SK-N-SH treated with all-trans-retinoic acid at 6 μM for 48 hours (cell line): ENCODE measurements at regions not wholly inside any gene's neighbourhood (a gene's known extent, or its start where the extent isn't known, plus 50 kb on each side); places are given as distances from the start of the nearest gene placed in this dataset.

ENCODE experiments used
- ARNTL ChIP-seq: fragments of 450-650 bp; formaldehyde crosslinking; IDR thresholded peaks from 2 replicates; pipeline ENCODE4 v1.5.0; 2020; ENCODE audit warnings: low read depth, mild to moderate bottlenecking, moderate library complexity, borderline replicate concordance
- BACH2 ChIP-seq: fragments of 250-450 bp; sonication (Bioruptor Pico); IDR thresholded peaks from 2 replicates; pipeline ENCODE4 v1.9.0; 2021; ENCODE audit warnings: mild to moderate bottlenecking, borderline replicate concordance
- ESRRG ChIP-seq: fragments of 250-450 bp; sonication (Bioruptor Pico); IDR thresholded peaks from 2 replicates; pipeline ENCODE4 v1.6.1; 2021; ENCODE audit warnings: mild to moderate bottlenecking
- GLIS3 ChIP-seq: fragments of 250-450 bp; sonication (Bioruptor Pico); IDR thresholded peaks from 2 replicates; pipeline ENCODE4 v1.5.0; 2020; ENCODE audit warnings: mild to moderate bottlenecking, moderate library complexity
- ISL1 ChIP-seq: fragments of 250-450 bp; sonication (Bioruptor Pico); IDR thresholded peaks from 2 replicates; pipeline ENCODE4 v2.1.2; 2022; ENCODE audit warnings: mild to moderate bottlenecking, moderate library complexity
- TCF4 ChIP-seq: fragments of 250-450 bp; sonication (Bioruptor Pico); IDR thresholded peaks from 2 replicates; pipeline ENCODE4 v1.8.0; 2021; ENCODE audit warnings: mild to moderate bottlenecking, moderate library complexity, borderline replicate concordance
- ZFP30 ChIP-seq: fragments of 450-650 bp; formaldehyde crosslinking; IDR thresholded peaks from 2 replicates; pipeline ENCODE4 v1.5.0; 2022; ENCODE audit warnings: mild to moderate bottlenecking, moderate library complexity
- TF ChIP-seq, protein P1 (sequence below): fragments of 250-450 bp; sonication (Bioruptor Pico); IDR thresholded peaks from 2 replicates; pipeline ENCODE4 v1.5.0; 2020; ENCODE audit warnings: mild to moderate bottlenecking, moderate library complexity
- TF ChIP-seq, protein P2 (sequence below): fragments of 250-450 bp; sonication (Bioruptor Pico); IDR thresholded peaks from 2 replicates; pipeline ENCODE4 v1.8.0; 2020; ENCODE audit warnings: mild to moderate bottlenecking, moderate library complexity, borderline replicate concordance

DNA sequence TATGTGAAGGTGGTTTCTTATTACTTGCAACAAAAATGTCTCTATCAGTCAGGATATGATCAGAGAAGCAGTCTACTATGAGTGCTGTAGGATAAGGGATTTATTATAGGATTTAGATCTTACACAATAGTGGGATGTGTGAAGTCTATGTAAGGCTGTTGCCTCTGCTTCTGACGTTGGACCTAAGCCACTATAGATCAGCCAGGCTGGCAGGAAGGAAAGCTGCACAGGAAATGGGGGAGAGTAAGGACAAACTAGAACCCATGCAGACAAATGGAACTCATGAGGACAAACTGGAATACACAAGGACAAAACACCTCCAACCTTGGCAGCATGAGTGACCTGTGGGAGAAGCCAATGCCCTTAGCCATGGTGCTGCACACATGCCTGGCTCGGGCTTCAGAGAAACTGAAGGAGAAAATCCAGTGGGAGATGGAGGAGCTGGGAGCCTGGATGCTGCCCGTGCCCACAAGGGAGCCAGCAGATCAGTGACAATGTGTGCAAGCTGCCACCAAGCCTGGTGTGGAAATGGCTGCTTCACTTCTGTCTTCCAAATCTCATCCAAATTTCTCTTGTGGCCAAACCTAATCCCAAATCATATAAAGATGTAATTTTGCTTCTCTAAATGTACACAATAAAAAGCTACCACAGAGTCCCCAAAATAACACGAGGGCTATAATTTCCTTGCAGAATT is 147.0 kb upstream of the PCGF5 start:
- no peak for TF ChIP-seq ARNTL (CRISPR knock-in tag)
- no peak for TF ChIP-seq TCF4 (CRISPR knock-in tag)
- no peak for TF ChIP-seq ZFP30
- TF ChIP-seq BACH2 (CRISPR knock-in tag), result no peak
- TF ChIP-seq ISL1 (CRISPR knock-in tag), result no peak
- TF ChIP-seq, protein P1, sequence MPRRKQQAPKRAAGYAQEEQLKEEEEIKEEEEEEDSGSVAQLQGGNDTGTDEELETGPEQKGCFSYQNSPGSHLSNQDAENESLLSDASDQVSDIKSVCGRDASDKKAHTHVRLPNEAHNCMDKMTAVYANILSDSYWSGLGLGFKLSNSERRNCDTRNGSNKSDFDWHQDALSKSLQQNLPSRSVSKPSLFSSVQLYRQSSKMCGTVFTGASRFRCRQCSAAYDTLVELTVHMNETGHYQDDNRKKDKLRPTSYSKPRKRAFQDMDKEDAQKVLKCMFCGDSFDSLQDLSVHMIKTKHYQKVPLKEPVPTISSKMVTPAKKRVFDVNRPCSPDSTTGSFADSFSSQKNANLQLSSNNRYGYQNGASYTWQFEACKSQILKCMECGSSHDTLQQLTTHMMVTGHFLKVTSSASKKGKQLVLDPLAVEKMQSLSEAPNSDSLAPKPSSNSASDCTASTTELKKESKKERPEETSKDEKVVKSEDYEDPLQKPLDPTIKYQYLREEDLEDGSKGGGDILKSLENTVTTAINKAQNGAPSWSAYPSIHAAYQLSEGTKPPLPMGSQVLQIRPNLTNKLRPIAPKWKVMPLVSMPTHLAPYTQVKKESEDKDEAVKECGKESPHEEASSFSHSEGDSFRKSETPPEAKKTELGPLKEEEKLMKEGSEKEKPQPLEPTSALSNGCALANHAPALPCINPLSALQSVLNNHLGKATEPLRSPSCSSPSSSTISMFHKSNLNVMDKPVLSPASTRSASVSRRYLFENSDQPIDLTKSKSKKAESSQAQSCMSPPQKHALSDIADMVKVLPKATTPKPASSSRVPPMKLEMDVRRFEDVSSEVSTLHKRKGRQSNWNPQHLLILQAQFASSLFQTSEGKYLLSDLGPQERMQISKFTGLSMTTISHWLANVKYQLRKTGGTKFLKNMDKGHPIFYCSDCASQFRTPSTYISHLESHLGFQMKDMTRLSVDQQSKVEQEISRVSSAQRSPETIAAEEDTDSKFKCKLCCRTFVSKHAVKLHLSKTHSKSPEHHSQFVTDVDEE (CRISPR knock-in tag), result no peak
- no peak for TF ChIP-seq GLIS3 (CRISPR knock-in tag)
- TF ChIP-seq, protein P2, sequence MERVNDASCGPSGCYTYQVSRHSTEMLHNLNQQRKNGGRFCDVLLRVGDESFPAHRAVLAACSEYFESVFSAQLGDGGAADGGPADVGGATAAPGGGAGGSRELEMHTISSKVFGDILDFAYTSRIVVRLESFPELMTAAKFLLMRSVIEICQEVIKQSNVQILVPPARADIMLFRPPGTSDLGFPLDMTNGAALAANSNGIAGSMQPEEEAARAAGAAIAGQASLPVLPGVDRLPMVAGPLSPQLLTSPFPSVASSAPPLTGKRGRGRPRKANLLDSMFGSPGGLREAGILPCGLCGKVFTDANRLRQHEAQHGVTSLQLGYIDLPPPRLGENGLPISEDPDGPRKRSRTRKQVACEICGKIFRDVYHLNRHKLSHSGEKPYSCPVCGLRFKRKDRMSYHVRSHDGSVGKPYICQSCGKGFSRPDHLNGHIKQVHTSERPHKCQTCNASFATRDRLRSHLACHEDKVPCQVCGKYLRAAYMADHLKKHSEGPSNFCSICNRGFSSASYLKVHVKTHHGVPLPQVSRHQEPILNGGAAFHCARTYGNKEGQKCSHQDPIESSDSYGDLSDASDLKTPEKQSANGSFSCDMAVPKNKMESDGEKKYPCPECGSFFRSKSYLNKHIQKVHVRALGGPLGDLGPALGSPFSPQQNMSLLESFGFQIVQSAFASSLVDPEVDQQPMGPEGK (CRISPR knock-in tag), result no peak
- TF ChIP-seq ESRRG (CRISPR knock-in tag), result no peak
